ENCODE measurements at regions not wholly inside any gene's neighbourhood (a gene's known extent, or its start where the extent isn't known, plus 50 kb on each side); places are given as distances from the start of the nearest gene placed in this dataset.

- Histone ChIP-seq H3K4me3 (ENCODE audit: low read length in 2 of 2) (peak overlapping the region; percentile 47 to 71), H3K27ac (ENCODE audit: low read length) (no peak overlapping the region), H3K9me3 (ENCODE audit: control insufficient read depth in 2 of 2, low read length in 2 of 2) (no peaks in the 10 kb centered on the region), H3K27me3 (ENCODE audit: control insufficient read depth in 1 of 2, insufficient read depth in 2 of 2, low read length in 2 of 2) (peaks cover 2 to 10% of the 10 kb centered on the region in 2 donors), H3K4me1 (ENCODE audit: control insufficient read depth, insufficient read depth, low read length) (peaks cover 19% of the 10 kb centered on the region), H3K9ac (ENCODE audit: low read length in 2 of 2) (peak overlapping the region; percentile 29 to 41), H3K36me3 (ENCODE audit: control insufficient read depth in 2 of 2, insufficient read depth in 2 of 2, low read length in 2 of 2) (no peaks in the 10 kb centered on the region)
These were observed 85.6 kb upstream of the TAF1B start for GRCh38 chr2:9757501-9758264.

GRCh38 chr2:9758741-9759140 is 84.5 kb upstream of the TAF1B start:
- H3K9ac ChIP-seq (ENCODE audit: low read length in 2 of 2): no peak overlapping the region
- H3K4me3 ChIP-seq (ENCODE audit: low read length in 2 of 2): no peak overlapping the region
- peaks cover 19% of the 10 kb centered on the region for H3K4me1 ChIP-seq (ENCODE audit: control insufficient read depth, insufficient read depth, low read length)
- H3K27ac ChIP-seq (ENCODE audit: low read length): no peak overlapping the region
- H3K27me3 ChIP-seq (ENCODE audit: control insufficient read depth in 1 of 2, insufficient read depth in 2 of 2, low read length in 2 of 2): peaks cover 2 to 7% of the 10 kb centered on the region in 2 donors
- no peaks in the 10 kb centered on the region for H3K36me3 ChIP-seq (ENCODE audit: control insufficient read depth in 2 of 2, insufficient read depth in 2 of 2, low read length in 2 of 2)
- H3K9me3 ChIP-seq (ENCODE audit: control insufficient read depth in 2 of 2, low read length in 2 of 2): no peaks in the 10 kb centered on the region

- Histone ChIP-seq H3K9ac (ENCODE audit: low read length in 2 of 2) (no peak overlapping the region), H3K36me3 (ENCODE audit: control insufficient read depth in 2 of 2, insufficient read depth in 2 of 2, low read length in 2 of 2) (no peaks in the 10 kb centered on the region), H3K9me3 (ENCODE audit: control insufficient read depth in 2 of 2, low read length in 2 of 2) (no peaks in the 10 kb centered on the region), H3K4me1 (ENCODE audit: control insufficient read depth, insufficient read depth, low read length) (peaks cover 19% of the 10 kb centered on the region), H3K4me3 (ENCODE audit: low read length in 2 of 2) (no peak overlapping the region), H3K27me3 (ENCODE audit: control insufficient read depth in 1 of 2, insufficient read depth in 2 of 2, low read length in 2 of 2) (peaks cover 2 to 7% of the 10 kb centered on the region in 2 donors), H3K27ac (ENCODE audit: low read length) (no peak overlapping the region)
These were observed 83.0 kb upstream of the TAF1B start for GRCh38 chr2:9760069-9760901.

- Histone ChIP-seq H3K36me3 (ENCODE audit: control insufficient read depth in 2 of 2, insufficient read depth in 2 of 2, low read length in 2 of 2) (no peaks in the 10 kb centered on the region), H3K27me3 (ENCODE audit: control insufficient read depth in 1 of 2, insufficient read depth in 2 of 2, low read length in 2 of 2) (peaks cover 0 to 7% of the 10 kb centered on the region in 2 donors), H3K9me3 (ENCODE audit: control insufficient read depth in 2 of 2, low read length in 2 of 2) (no peaks in the 10 kb centered on the region), H3K27ac (ENCODE audit: low read length) (no peak overlapping the region), H3K9ac (ENCODE audit: low read length in 2 of 2) (no peak overlapping the region), H3K4me3 (ENCODE audit: low read length in 2 of 2) (no peak overlapping the region), H3K4me1 (ENCODE audit: control insufficient read depth, insufficient read depth, low read length) (peaks cover 19% of the 10 kb centered on the region)
These were observed 82.4 kb upstream of the TAF1B start for GRCh38 chr2:9760902-9761228.

GRCh38 chr2:9761577-9761976 is 81.7 kb upstream of the TAF1B start:
- Histone ChIP-seq H3K27ac (ENCODE audit: low read length) (no peak overlapping the region), H3K36me3 (ENCODE audit: control insufficient read depth in 2 of 2, insufficient read depth in 2 of 2, low read length in 2 of 2) (no peaks in the 10 kb centered on the region), H3K9me3 (ENCODE audit: control insufficient read depth in 2 of 2, low read length in 2 of 2) (no peaks in the 10 kb centered on the region), H3K27me3 (ENCODE audit: control insufficient read depth in 1 of 2, insufficient read depth in 2 of 2, low read length in 2 of 2) (peaks cover 0 to 6% of the 10 kb centered on the region in 2 donors), H3K9ac (ENCODE audit: low read length in 2 of 2) (no peak overlapping the region), H3K4me3 (ENCODE audit: low read length in 2 of 2) (no peak overlapping the region), H3K4me1 (ENCODE audit: control insufficient read depth, insufficient read depth, low read length) (peaks cover 18% of the 10 kb centered on the region)

- no peak overlapping the region for H3K4me3 ChIP-seq (ENCODE audit: low read length in 2 of 2)
These were observed 81.1 kb upstream of the TAF1B start for GRCh38 chr2:9762164-9762563.

GRCh38 chr2:9762941-9763340 is 80.3 kb upstream of the TAF1B start:
- Histone ChIP-seq H3K4me3 (ENCODE audit: low read length in 2 of 2) (no peak overlapping the region), H3K9ac (ENCODE audit: low read length in 2 of 2) (no peak overlapping the region), H3K9me3 (ENCODE audit: control insufficient read depth in 2 of 2, low read length in 2 of 2) (no peaks in the 10 kb centered on the region), H3K4me1 (ENCODE audit: control insufficient read depth, insufficient read depth, low read length) (peaks cover 6% of the 10 kb centered on the region), H3K27ac (ENCODE audit: low read length) (no peak overlapping the region), H3K36me3 (ENCODE audit: control insufficient read depth in 2 of 2, insufficient read depth in 2 of 2, low read length in 2 of 2) (no peaks in the 10 kb centered on the region), H3K27me3 (ENCODE audit: control insufficient read depth in 1 of 2, insufficient read depth in 2 of 2, low read length in 2 of 2) (no peaks in the 10 kb centered on the region)

More at GRCh38 chr2:9762164-9762563, 81.1 kb upstream of the TAF1B start:
- no peak overlapping the region for H3K27ac ChIP-seq (ENCODE audit: low read length)
- H3K9me3 ChIP-seq (ENCODE audit: control insufficient read depth in 2 of 2, low read length in 2 of 2): no peaks in the 10 kb centered on the region
- H3K36me3 ChIP-seq (ENCODE audit: control insufficient read depth in 2 of 2, insufficient read depth in 2 of 2, low read length in 2 of 2): no peaks in the 10 kb centered on the region
- peaks cover 12% of the 10 kb centered on the region for H3K4me1 ChIP-seq (ENCODE audit: control insufficient read depth, insufficient read depth, low read length)
- H3K9ac ChIP-seq (ENCODE audit: low read length in 2 of 2): no peak overlapping the region
- H3K27me3 ChIP-seq (ENCODE audit: control insufficient read depth in 1 of 2, insufficient read depth in 2 of 2, low read length in 2 of 2): peaks cover 0 to under 1% of the 10 kb centered on the region in 2 donors

GRCh38 chr2:9763356-9764152 is 79.7 kb upstream of the TAF1B start:
- Histone ChIP-seq H3K9me3 (ENCODE audit: control insufficient read depth in 2 of 2, low read length in 2 of 2) (no peaks in the 10 kb centered on the region), H3K27me3 (ENCODE audit: control insufficient read depth in 1 of 2, insufficient read depth in 2 of 2, low read length in 2 of 2) (no peaks in the 10 kb centered on the region), H3K9ac (ENCODE audit: low read length in 2 of 2) (no peak overlapping the region), H3K36me3 (ENCODE audit: control insufficient read depth in 2 of 2, insufficient read depth in 2 of 2, low read length in 2 of 2) (no peaks in the 10 kb centered on the region), H3K27ac (ENCODE audit: low read length) (no peak overlapping the region), H3K4me1 (ENCODE audit: control insufficient read depth, insufficient read depth, low read length) (peaks cover 2% of the 10 kb centered on the region), H3K4me3 (ENCODE audit: low read length in 2 of 2) (no peak overlapping the region)

- peaks cover 2% of the 10 kb centered on the region for H3K4me1 ChIP-seq (ENCODE audit: control insufficient read depth, insufficient read depth, low read length)
- H3K27ac ChIP-seq (ENCODE audit: low read length): no peak overlapping the region
- H3K36me3 ChIP-seq (ENCODE audit: control insufficient read depth in 2 of 2, insufficient read depth in 2 of 2, low read length in 2 of 2): no peaks in the 10 kb centered on the region
These were observed 79.0 kb upstream of the TAF1B start for GRCh38 chr2:9764153-9764778.

More at GRCh38 chr2:9764153-9764778, 79.0 kb upstream of the TAF1B start:
- Histone ChIP-seq H3K27me3 (ENCODE audit: control insufficient read depth in 1 of 2, insufficient read depth in 2 of 2, low read length in 2 of 2) (no peaks in the 10 kb centered on the region), H3K9ac (ENCODE audit: low read length in 2 of 2) (no peak overlapping the region), H3K9me3 (ENCODE audit: control insufficient read depth in 2 of 2, low read length in 2 of 2) (no peaks in the 10 kb centered on the region), H3K4me3 (ENCODE audit: low read length in 2 of 2) (no peak overlapping the region)
